ENCODE measurements at regions not wholly inside any gene's neighbourhood (a gene's known extent, or its start where the extent isn't known, plus 50 kb on each side); places are given as distances from the start of the nearest gene placed in this dataset.

- H3K4me1 ChIP-seq (ENCODE audit: insufficient read depth, low read length): peaks cover 11% of the 10 kb centered on the region
- H3K4me3 ChIP-seq (ENCODE audit: low read length): no peak overlapping the region
- ChIA-PET POLR2A (ENCODE audit: unreplicated experiment) (no interaction called here), CTCF (no interaction called here)
- ATAC-seq (no peak), DNase-seq (no peak)
- TF ChIP-seq EZH2phosphoT487 (IDR thresholded peaks at IDR 0.05; ENCODE audit: borderline replicate concordance, low read length) (no peak), EZH2 (IDR thresholded peaks at IDR 0.05; ENCODE audit: low read length, unreplicated experiment) (no peak), CTCF (conservative IDR thresholded peaks at IDR 0.05; ENCODE audit: low read depth, low read length) (no peak)
- H4K20me1 ChIP-seq (ENCODE audit: low read length): no peaks in the 10 kb centered on the region
- no peaks in the 10 kb centered on the region for H3K27me3 ChIP-seq (ENCODE audit: low read length)
- no peak overlapping the region for H3K4me2 ChIP-seq (ENCODE audit: low read length)
- intact Hi-C loops (cut with micrococcal nuclease): no loop called here
- H3K9me2 ChIP-seq (replicated peaks; ENCODE audit: low read length): no peaks in the 10 kb centered on the region
- no peak overlapping the region for H3K9ac ChIP-seq (ENCODE audit: low read length)
- no peak overlapping the region for H2AFZ ChIP-seq (ENCODE audit: low read length)
- BruUV-seq (replicated peaks): no TSS peak
- H3K36me3 ChIP-seq (ENCODE audit: low read depth, low read length): no peaks in the 10 kb centered on the region
- no peak overlapping the region for H3K27ac ChIP-seq (ENCODE audit: low read length)
- H3K9me3 ChIP-seq (ENCODE audit: low read length): no peaks in the 10 kb centered on the region
- H3F3A ChIP-seq (ENCODE audit: low read length, unreplicated experiment): no peaks in the 10 kb centered on the region
- no peaks in the 10 kb centered on the region for H3K79me2 ChIP-seq (ENCODE audit: low read length)
Observed at GRCh38 chr9:108291586-108291932, 564.2 kb downstream of the ACTL7B start.

GRCh38 chr9:108290839-108291585 is 564.8 kb downstream of the ACTL7B start:
- Histone ChIP-seq H3K36me3 (ENCODE audit: low read depth, low read length) (no peaks in the 10 kb centered on the region), H3K9me2 (replicated peaks; ENCODE audit: low read length) (no peaks in the 10 kb centered on the region), H3K9me3 (ENCODE audit: low read length) (no peaks in the 10 kb centered on the region), H3K4me2 (ENCODE audit: low read length) (no peak overlapping the region), H3F3A (ENCODE audit: low read length, unreplicated experiment) (no peaks in the 10 kb centered on the region), H4K20me1 (ENCODE audit: low read length) (no peaks in the 10 kb centered on the region), H3K27me3 (ENCODE audit: low read length) (no peaks in the 10 kb centered on the region), H3K27ac (ENCODE audit: low read length) (no peak overlapping the region), H3K4me3 (ENCODE audit: low read length) (no peak overlapping the region), H3K9ac (ENCODE audit: low read length) (no peak overlapping the region), H3K4me1 (ENCODE audit: insufficient read depth, low read length) (peaks cover 6% of the 10 kb centered on the region), H3K79me2 (ENCODE audit: low read length) (no peaks in the 10 kb centered on the region), H2AFZ (ENCODE audit: low read length) (no peak overlapping the region)
- CTCF ChIA-PET: no interaction called here
- TF ChIP-seq EZH2 (IDR thresholded peaks at IDR 0.05; ENCODE audit: low read length, unreplicated experiment) (no peak), CTCF (conservative IDR thresholded peaks at IDR 0.05; ENCODE audit: low read depth, low read length) (no peak), EZH2phosphoT487 (IDR thresholded peaks at IDR 0.05; ENCODE audit: borderline replicate concordance, low read length) (no peak)
- DNase-seq (no peak), ATAC-seq (no peak)
- intact Hi-C loops (cut with micrococcal nuclease): no loop called here
- POLR2A ChIA-PET (ENCODE audit: unreplicated experiment): no interaction called here
- no TSS peak for BruUV-seq (replicated peaks)

- ChIA-PET CTCF (no interaction called here), POLR2A (ENCODE audit: unreplicated experiment) (no interaction called here)
- H3K4me1 ChIP-seq (ENCODE audit: insufficient read depth, low read length): no peaks in the 10 kb centered on the region
- no peaks in the 10 kb centered on the region for H3K9me3 ChIP-seq (ENCODE audit: low read length)
- H3K9me2 ChIP-seq (replicated peaks; ENCODE audit: low read length): no peaks in the 10 kb centered on the region
- H2AFZ ChIP-seq (ENCODE audit: low read length): no peak overlapping the region
- no peak overlapping the region for H3K9ac ChIP-seq (ENCODE audit: low read length)
- ATAC-seq (no peak), DNase-seq (no peak)
- no peaks in the 10 kb centered on the region for H3K36me3 ChIP-seq (ENCODE audit: low read depth, low read length)
- no peaks in the 10 kb centered on the region for H3F3A ChIP-seq (ENCODE audit: low read length, unreplicated experiment)
- no peaks in the 10 kb centered on the region for H3K79me2 ChIP-seq (ENCODE audit: low read length)
- H3K4me3 ChIP-seq (ENCODE audit: low read length): no peak overlapping the region
- intact Hi-C loops (cut with micrococcal nuclease): no loop called here
- H3K27me3 ChIP-seq (ENCODE audit: low read length): no peaks in the 10 kb centered on the region
- H4K20me1 ChIP-seq (ENCODE audit: low read length): no peaks in the 10 kb centered on the region
- BruUV-seq (replicated peaks): no TSS peak
- H3K4me2 ChIP-seq (ENCODE audit: low read length): no peak overlapping the region
- TF ChIP-seq EZH2 (IDR thresholded peaks at IDR 0.05; ENCODE audit: low read length, unreplicated experiment) (no peak), CTCF (conservative IDR thresholded peaks at IDR 0.05; ENCODE audit: low read depth, low read length) (no peak), EZH2phosphoT487 (IDR thresholded peaks at IDR 0.05; ENCODE audit: borderline replicate concordance, low read length) (no peak)
- H3K27ac ChIP-seq (ENCODE audit: low read length): no peak overlapping the region
Observed at GRCh38 chr9:108286638-108287206, 569.1 kb downstream of the ACTL7B start.
